ENCODE measurements at regions not wholly inside any gene's neighbourhood (a gene's known extent, or its start where the extent isn't known, plus 50 kb on each side); places are given as distances from the start of the nearest gene placed in this dataset.

DNA sequence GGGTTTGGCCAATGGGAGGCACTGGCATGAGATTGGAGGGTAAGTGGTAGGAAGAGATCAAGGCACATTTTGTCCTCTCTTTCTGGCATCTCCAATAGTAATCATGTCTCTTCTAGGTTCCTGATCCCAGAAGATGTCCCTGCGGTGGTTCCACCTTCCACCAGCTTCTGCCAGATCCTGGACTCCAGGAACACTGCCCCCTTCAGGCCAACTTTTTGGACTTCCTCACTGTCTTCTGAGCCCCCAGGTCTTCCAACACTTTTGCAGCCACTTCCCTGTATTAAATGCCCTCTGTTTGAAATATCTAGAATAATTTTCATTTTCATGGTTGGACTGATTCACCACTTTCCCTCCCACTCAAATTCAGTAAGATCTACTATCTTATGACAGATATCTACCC lies 60.9 kb downstream of the BAMBI start:
- intact Hi-C loops (cut with micrococcal nuclease; ENCODE audit: unreplicated experiment): no loop called here
- in situ Hi-C loops (cut with MboI): no loop called here
- Histone ChIP-seq H3K4me2 (ENCODE audit: control insufficient read depth, insufficient read depth) (no peak overlapping the region), H3K9me3 (replicated peaks; ENCODE audit: control insufficient read depth, insufficient read depth, low read length) (no peaks in the 10 kb centered on the region), H3K36me3 (ENCODE audit: control insufficient read depth in 2 of 2, insufficient read depth in 2 of 2, low read length in 1 of 2) (no peaks in the 10 kb centered on the region), H4K20me1 (ENCODE audit: control insufficient read depth, insufficient read depth) (no peaks in the 10 kb centered on the region), H3K4me1 (ENCODE audit: control insufficient read depth, insufficient read depth, low read length) (no peaks in the 10 kb centered on the region), H3K27ac (ENCODE audit: control insufficient read depth, insufficient read depth) (no peak overlapping the region), H2AFZ (ENCODE audit: control insufficient read depth, low read depth, low read length) (no peak overlapping the region), H3K4me3 (no peak overlapping the region), H3K79me2 (ENCODE audit: control insufficient read depth, insufficient read depth, low read length) (no peaks in the 10 kb centered on the region), H3K27me3 (replicated peaks in 1 of 2; ENCODE audit: control insufficient read depth in 2 of 2, insufficient read depth in 2 of 2, low read length in 1 of 2) (no peaks in the 10 kb centered on the region), H3K9ac (ENCODE audit: control insufficient read depth, insufficient read depth, low read length) (no peak overlapping the region)
- ChIA-PET CTCF (no interaction called here), SMC1A (ENCODE audit: uncharacterized antibody, unreplicated experiment) (no interaction called here), POLR2A (no interaction called here), RAD21 (ENCODE audit: unreplicated experiment) (no interaction called here)
- 7% methylated on average over 1 of the region's 1 CpG for WGBS (ENCODE audit: insufficient coverage, insufficient replicate concordance, low lambda C conversion rate, missing lambda C conversion rate)
- TF ChIP-seq, protein P1, sequence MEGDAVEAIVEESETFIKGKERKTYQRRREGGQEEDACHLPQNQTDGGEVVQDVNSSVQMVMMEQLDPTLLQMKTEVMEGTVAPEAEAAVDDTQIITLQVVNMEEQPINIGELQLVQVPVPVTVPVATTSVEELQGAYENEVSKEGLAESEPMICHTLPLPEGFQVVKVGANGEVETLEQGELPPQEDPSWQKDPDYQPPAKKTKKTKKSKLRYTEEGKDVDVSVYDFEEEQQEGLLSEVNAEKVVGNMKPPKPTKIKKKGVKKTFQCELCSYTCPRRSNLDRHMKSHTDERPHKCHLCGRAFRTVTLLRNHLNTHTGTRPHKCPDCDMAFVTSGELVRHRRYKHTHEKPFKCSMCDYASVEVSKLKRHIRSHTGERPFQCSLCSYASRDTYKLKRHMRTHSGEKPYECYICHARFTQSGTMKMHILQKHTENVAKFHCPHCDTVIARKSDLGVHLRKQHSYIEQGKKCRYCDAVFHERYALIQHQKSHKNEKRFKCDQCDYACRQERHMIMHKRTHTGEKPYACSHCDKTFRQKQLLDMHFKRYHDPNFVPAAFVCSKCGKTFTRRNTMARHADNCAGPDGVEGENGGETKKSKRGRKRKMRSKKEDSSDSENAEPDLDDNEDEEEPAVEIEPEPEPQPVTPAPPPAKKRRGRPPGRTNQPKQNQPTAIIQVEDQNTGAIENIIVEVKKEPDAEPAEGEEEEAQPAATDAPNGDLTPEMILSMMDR (IDR thresholded peaks at IDR 0.05 in 2 of 3, conservative IDR thresholded peaks at IDR 0.05 in 1 of 3; ENCODE audit: control insufficient read depth in 2 of 3, extremely low read depth in 1 of 3, insufficient read depth in 1 of 3, low read depth in 3 of 3, low read length in 3 of 3): 0 out of 6 replicates have a peak, but pooled peaks of 2 of the 3 experiments have one; percentile 3 to 21
- no peak for TF ChIP-seq NRF1 (conservative IDR thresholded peaks at IDR 0.05; ENCODE audit: low read depth, low read length)
- no peak for FAIRE-seq
- no TSS peak for BruUV-seq (replicated peaks)
- DNase-seq (ENCODE audit: low read depth, low spot score): no peak
- ATAC-seq: no peak

DNA sequence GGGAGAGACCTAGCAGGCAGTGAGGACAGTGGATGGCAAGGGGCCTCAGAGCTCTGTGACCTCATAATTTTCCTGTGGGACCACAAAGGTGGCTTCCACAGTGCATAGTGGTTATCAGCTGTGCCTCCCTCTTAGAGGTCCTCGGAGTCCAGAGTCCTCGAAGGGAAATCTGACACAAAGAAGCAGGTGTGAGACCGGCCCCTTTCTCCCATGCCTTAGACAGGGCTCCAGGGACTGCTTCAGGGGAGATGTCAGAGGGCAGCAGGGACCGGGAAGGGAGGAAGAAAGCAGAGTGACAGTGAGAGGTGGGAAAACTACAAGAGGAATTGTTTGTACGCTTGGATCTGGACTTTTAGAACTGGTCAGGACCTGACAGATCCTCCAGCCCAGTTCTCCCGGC lies 66.3 kb downstream of the BAMBI start:
- no peak overlapping the region for H3K4me3 ChIP-seq
- in situ Hi-C loops (cut with MboI) (no loop called here), intact Hi-C loops (cut with micrococcal nuclease; ENCODE audit: unreplicated experiment) (no loop called here)
- ChIA-PET POLR2A (no interaction called here), CTCF (no interaction called here), RAD21 (ENCODE audit: unreplicated experiment) (no interaction called here), SMC1A (ENCODE audit: uncharacterized antibody, unreplicated experiment) (no interaction called here)
- H3K9me3 ChIP-seq (replicated peaks; ENCODE audit: control insufficient read depth, insufficient read depth, low read length): no peaks in the 10 kb centered on the region
- BruUV-seq (replicated peaks): no TSS peak
- no peaks in the 10 kb centered on the region for H3K27me3 ChIP-seq (replicated peaks in 1 of 2; ENCODE audit: control insufficient read depth in 2 of 2, insufficient read depth in 2 of 2, low read length in 1 of 2)
- no peaks in the 10 kb centered on the region for H4K20me1 ChIP-seq (ENCODE audit: control insufficient read depth, insufficient read depth)
- H2AFZ ChIP-seq (ENCODE audit: control insufficient read depth, low read depth, low read length): no peak overlapping the region
- H3K36me3 ChIP-seq (ENCODE audit: control insufficient read depth in 2 of 2, insufficient read depth in 2 of 2, low read length in 1 of 2): no peaks in the 10 kb centered on the region
- H3K4me1 ChIP-seq (ENCODE audit: control insufficient read depth, insufficient read depth, low read length): no peaks in the 10 kb centered on the region
- ATAC-seq: no peak
- FAIRE-seq: no peak
- no peak overlapping the region for H3K9ac ChIP-seq (ENCODE audit: control insufficient read depth, insufficient read depth, low read length)
- no peak for DNase-seq (ENCODE audit: low read depth, low spot score)
- H3K4me2 ChIP-seq (ENCODE audit: control insufficient read depth, insufficient read depth): no peak overlapping the region
- H3K79me2 ChIP-seq (ENCODE audit: control insufficient read depth, insufficient read depth, low read length): no peaks in the 10 kb centered on the region
- H3K27ac ChIP-seq (ENCODE audit: control insufficient read depth, insufficient read depth): no peak overlapping the region
- 4% methylated on average over 6 of the region's 6 CpGs for WGBS (ENCODE audit: insufficient coverage, insufficient replicate concordance, low lambda C conversion rate, missing lambda C conversion rate)
- TF ChIP-seq IKZF1 (conservative IDR thresholded peaks at IDR 0.05) (no peak), CBFB (IDR thresholded peaks at IDR 0.05; ENCODE audit: low read depth) (no peak), MYC (IDR thresholded peaks at IDR 0.05; ENCODE audit: insufficient read depth, insufficient read length, insufficient replicate concordance, low read length, severe bottlenecking) (no peak), RAD21 (IDR thresholded peaks at IDR 0.05; ENCODE audit: insufficient read depth, low read depth, low read length) (no peak), SMC3 (IDR thresholded peaks at IDR 0.05; ENCODE audit: borderline replicate concordance, low read length) (no peak), SUZ12 (IDR thresholded peaks at IDR 0.05; ENCODE audit: unreplicated experiment) (no peak), BHLHE40 (IDR thresholded peaks at IDR 0.05; ENCODE audit: borderline replicate concordance in 1 of 2, low read depth in 2 of 2, low read length in 1 of 2) (no peak)
- TF ChIP-seq, protein P2, sequence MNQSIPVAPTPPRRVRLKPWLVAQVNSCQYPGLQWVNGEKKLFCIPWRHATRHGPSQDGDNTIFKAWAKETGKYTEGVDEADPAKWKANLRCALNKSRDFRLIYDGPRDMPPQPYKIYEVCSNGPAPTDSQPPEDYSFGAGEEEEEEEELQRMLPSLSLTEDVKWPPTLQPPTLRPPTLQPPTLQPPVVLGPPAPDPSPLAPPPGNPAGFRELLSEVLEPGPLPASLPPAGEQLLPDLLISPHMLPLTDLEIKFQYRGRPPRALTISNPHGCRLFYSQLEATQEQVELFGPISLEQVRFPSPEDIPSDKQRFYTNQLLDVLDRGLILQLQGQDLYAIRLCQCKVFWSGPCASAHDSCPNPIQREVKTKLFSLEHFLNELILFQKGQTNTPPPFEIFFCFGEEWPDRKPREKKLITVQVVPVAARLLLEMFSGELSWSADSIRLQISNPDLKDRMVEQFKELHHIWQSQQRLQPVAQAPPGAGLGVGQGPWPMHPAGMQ (IDR thresholded peaks at IDR 0.05; ENCODE audit: borderline replicate concordance): no peak
- TF ChIP-seq, protein P1 (IDR thresholded peaks at IDR 0.05 in 2 of 3, conservative IDR thresholded peaks at IDR 0.05 in 1 of 3; ENCODE audit: control insufficient read depth in 2 of 3, extremely low read depth in 1 of 3, insufficient read depth in 1 of 3, low read depth in 3 of 3, low read length in 3 of 3): no peak

Data from GM12878 (cell line).